ACHN (cell line): ENCODE measurements at regions not wholly inside any gene's neighbourhood (a gene's known extent, or its start where the extent isn't known, plus 50 kb on each side); places are given as distances from the start of the nearest gene placed in this dataset.
A peak's percentile ranks its signal among the peaks of the same experiment; 100 is the strongest.

ENCODE experiments used
- DNase-seq: peaks from one replicate; pipeline ENCODE4 v3.0.0-alpha.2; 2015
- in situ Hi-C: cut with HindIII; loops from 2 replicates; pipeline ENCODE4 v1.10.0; 2017; ENCODE audit warnings: low sequenced_read_pairs, low pct_ligation_motif_present, low pct_unique_long_range_greater_than_20kb

DNA sequence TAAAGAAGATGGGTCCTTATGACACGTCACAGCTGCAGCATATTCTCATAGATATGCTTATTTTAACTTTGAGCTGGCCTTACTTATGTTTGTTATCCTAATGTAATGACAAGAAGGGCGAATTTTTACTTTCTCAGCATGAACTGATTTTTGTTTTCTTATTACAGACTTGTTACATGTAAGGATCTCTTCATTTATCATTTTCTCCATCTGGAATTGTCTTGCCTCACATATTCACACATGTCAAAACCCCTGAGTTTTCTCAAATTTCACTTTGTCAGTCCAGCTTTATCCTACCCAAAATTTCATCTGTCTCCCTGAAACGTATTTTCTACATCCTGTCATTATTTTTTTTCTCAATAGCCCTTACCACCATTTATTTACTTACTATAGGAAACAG, 1774.0 kb upstream of the PRR20A start:
- DNase-seq, result no peak
- in situ Hi-C loops, result no loop called here

DNA sequence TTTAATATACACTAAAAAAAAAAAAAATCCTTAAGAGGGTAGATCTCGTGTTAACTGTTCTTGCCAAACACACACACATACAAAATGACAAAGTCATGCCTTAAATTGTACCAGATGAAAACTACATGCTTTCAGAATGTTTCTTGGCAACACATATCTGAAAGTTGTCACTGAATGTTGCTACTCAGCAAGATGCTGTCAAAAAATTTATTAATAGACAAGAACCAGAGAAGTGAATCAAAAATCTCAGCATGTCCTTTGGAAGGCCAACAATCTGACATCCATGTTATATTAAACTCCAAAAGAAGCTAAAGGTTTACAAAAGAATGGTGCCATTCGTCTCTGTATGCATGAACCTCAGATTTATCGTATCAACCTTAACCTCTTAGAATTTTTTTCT, 1746.2 kb upstream of the PRR20A start:
- DNase-seq, result no peak
- in situ Hi-C loops, result no loop called here

DNA sequence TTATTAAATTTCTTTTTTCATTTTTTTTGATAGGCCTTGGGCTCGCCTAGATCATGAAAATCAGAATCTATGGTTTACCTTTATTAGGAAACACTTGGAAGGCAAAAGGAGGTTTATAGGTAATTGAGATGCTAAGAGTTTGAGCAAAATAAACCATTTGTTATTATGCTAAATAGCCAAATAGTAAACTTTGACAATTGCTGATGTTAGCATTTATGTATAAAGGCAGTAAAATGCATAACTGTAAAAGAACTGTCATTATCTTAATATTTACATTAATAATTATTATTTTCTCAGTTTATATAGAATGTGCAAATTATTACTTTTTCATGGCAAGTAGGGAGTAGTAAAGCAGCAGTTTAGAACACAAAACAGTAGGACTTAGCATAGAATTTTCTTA, 1737.8 kb upstream of the PRR20A start:
- DNase-seq, result no peak
- in situ Hi-C loops, result no loop called here

DNA sequence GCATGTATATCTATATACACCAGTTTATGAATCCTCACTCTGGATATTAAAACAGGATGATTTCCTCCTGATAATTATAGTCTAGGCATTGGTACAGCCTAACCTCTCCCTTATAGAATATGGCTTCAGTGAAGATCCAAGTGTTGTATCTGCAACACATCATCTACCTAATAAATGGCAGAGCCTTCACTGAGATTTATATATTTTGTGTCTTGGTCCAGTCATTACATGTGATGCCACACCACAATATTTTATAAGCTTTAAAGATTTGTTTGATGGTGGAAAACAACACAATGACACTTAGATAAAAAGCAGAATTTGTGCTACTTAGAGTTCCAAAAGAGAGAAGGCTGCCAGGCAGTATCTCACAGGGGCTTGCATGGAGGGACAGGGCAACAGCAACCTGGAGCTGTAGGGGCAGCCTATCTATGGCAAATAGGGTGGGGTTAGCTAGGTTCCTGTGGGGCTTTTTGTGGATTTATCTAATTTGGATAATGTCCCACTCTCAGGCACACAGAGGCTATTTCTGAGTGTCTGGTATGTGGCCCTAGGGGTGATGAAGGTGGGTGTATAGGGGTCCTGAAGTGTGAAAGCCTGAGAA, 1736.7 kb upstream of the PRR20A start:
- no peak for DNase-seq
- in situ Hi-C loops, result no loop called here

DNA sequence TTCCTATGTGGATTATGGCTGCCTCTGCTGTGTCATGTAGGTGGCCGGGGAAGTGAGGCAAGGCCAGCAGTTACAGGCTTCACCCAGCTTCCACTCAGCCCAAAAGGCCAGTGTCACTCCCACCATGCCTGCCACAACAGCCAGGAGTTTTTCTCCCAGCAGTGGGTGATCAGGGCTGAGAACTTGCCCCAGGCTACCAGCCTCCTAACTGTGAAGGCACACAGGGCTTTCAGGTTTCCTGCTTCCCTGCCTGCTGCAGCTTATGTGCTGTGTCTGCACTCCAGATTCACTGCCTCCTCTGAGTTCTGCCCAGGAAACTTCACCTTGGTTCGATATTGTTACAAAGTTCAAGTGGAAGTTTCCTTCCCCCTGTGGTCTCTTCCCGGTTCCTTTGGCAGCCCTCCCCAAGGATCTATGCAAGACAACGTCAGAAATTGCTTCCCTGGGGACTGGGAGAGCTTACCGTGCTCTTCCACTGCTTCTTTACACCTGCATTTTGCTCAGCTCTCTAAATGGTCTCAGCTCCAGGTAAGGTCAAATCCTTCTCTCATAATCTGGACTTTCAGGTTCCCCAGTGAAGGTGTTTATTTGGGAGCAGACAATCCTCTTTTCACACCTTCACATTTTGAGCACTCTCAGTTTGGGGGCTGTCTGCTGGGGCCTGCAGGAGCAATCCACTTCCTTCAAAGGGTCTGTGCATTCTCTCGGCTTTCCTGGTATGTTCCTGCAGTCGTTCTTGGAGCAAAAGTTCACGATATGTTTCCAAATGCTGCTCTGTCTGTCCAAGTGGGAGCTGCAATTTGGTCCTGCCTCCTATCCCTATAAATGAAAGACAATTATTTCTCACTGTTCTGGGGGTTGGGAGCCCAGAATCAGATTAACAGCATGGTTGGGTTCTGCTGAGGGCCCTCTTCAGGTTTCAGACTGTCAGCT, 1730.1 kb upstream of the PRR20A start:
- DNase-seq, result no peak
- in situ Hi-C loops, result no loop called here

DNA sequence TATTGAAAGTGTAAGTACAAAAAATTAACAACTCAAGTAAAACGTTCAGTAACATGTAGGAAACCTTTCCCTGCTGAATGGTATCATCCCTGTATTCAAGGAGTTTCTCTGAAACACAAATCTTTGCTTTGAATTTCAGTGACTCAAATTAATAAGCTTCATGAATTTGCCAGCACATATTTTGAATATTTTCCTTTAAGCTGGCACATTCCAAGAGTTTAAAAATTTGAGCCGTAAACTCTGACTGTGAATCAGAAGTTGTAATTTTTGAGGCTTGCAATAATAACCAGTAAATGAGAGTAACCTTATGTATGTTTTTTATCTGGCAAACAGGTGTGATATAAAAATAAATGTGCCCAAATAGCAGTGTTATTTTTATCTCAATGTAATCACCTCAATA, 1722.6 kb upstream of the PRR20A start:
- no peak for DNase-seq
- in situ Hi-C loops, result no loop called here

DNA sequence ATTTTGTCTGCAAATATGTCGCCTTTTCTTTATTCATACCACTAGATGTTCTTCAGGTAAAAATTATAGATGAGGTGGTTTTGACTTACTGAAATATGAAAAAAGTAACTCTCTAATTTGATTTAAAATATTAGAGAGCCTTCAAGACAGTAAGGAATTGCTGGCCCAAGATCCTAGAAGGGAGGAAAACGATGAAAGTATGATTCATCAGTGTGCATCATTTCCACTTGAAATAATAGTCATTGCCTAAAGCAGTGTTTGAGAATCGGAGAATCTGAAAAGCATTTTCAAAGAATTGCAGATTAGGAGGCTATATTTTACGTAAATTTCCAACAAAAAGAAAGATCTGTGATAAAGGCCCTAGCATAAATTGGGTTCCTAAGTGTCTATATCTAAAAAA, 1707.9 kb upstream of the PRR20A start:
- in situ Hi-C loops, result no loop called here
- DNase-seq, result peak; percentile 1

DNA sequence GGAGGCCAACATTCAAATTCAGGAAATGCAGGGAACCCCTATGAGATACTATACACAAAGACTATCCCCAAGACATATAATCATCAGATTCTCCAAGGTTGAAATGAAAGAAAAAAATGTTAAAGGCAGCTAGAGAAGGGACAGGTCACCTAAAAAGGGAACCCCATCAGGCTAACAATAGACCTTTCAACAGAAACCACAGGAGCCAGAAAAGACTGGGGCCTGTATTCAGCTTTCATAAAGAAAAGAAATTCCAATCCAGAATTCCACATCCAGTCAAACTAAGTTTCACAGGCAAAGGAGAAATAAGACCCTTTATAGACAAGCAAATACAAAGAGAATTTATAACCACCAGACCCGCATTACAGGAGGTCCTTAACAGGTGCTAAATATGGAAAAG, 1703.6 kb upstream of the PRR20A start:
- no peak for DNase-seq
- in situ Hi-C loops, result no loop called here

DNA sequence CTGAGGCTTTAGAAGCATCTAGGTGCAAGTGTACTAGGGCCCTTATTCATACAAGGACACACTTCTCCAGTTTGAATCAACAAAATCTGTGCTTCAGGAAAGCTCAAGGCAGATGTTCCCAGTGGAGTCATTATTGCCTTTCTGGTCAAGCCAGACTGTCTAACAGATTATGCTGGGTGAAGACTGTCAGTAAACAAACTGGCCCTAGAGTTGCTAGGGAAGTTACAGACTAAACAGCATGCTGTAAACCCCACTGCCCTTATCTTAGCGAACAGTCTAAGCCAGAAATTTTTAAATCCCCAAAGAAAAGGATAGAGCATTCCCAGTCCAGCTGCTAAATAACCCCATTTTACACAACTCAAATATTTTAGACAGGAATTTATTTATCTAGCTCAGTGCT, 1701.3 kb upstream of the PRR20A start:
- in situ Hi-C loops, result no loop called here
- no peak for DNase-seq

DNA sequence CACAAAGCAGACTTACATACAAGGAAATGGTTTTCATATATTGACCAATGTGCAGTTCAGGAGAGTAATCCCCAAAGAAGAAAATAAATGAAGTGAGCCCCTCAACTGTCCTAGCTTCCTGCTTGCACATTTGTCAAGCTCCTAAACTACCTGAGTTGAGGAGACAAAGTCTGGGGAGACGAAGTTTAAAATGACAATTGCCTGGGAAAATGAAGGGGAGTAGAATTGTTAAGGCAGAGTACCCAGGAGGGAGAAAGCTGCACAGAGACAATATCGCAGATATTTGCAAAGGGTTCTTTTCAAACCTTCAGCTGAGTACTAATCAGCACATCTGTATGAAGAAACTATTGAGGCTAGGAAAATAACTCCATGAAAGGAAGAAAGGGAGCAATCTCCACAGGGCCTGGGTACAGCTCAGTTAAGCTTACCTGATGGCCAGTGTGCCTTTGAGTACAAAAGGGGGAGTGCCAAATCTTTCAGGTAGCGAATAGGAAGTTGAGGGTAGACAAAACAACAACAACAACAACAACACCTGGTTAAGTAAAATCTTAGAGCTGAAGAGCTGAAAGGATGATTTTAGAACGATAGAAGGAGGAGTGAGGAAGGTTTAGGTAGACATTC, 1700.1 kb upstream of the PRR20A start:
- no peak for DNase-seq
- in situ Hi-C loops, result no loop called here

DNA sequence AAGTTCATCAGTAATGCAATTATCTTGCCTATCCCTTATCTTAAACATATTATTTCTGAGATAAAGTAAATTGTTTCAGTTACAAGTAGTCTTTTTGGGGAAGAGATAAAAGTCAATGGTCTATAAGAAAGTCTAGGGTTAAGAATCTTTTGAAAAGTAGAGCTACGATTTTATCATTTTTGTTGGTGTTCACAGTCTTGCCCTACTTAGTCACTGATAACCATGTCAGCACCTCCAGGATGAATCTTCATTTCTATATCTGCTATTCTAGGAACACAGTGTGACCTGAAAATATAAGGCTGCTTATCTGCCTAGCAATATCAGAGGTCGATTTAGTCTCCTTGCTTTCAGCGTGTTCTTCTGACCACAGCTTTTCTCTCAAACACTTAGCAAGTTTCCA, 1676.5 kb upstream of the PRR20A start:
- DNase-seq, result no peak
- in situ Hi-C loops, result no loop called here

DNA sequence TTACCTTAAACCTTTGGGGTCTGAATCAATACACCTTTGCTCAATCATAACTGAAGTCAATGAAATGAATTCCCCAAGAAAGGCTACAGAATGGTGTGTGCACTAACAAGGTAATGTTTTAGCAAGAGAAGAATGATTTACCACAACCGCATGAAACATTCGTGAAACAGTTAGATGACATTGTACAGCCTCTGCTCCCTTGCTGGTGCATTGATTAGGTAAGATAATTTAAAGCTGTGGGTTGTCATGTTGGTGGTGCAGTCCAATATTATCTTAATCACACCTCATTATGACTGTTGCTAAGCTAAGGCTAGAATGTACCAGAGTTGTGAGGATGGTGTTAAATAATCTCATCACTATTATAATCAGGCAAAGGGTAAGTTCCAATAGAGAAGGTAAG, 1673.2 kb upstream of the PRR20A start:
- DNase-seq, result no peak
- in situ Hi-C loops, result no loop called here

DNA sequence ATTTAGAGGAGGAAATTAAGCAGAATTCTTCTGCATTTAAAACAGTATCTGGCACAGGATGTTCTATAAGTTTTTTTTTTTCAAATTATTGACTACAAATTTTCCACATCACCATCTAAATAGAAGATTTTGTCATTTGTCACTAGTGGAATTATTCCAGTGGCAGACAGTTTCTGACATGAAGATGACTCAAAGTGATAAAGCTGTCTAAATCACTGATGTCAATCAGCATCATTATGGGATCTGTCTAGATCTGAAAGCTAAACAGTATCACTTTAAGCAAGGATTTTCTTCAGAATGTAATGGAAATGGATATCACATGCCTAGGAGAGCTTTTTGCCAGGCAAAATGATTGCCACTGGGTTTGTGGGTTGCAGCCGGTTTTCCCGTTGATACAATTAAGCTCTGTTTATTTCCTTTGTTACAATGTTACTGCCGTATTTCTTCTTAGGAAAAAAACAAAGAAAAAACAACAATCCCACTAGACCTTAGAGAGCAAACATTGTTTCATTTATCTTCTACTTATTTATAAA, 1657.0 kb upstream of the PRR20A start:
- in situ Hi-C loops, result no loop called here
- DNase-seq, result no peak

DNA sequence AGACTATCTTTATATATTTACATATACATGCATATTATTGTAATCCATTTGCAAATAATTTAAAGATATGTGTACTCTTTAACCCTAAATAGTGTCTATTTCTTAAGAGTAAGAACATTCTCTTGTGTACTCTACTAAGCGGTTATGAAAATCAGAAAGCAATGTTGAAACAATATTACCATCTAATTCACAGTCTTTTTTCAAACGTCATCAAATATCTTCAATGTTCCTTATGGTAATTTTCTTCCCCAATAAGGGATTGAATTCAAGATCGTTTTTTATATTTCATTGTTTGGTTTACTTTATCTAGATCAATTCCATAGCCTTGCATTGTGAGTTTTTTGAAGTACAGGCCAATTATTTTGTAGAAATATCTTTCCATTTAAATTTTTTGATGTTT, 1647.4 kb upstream of the PRR20A start:
- in situ Hi-C loops, result no loop called here

DNA sequence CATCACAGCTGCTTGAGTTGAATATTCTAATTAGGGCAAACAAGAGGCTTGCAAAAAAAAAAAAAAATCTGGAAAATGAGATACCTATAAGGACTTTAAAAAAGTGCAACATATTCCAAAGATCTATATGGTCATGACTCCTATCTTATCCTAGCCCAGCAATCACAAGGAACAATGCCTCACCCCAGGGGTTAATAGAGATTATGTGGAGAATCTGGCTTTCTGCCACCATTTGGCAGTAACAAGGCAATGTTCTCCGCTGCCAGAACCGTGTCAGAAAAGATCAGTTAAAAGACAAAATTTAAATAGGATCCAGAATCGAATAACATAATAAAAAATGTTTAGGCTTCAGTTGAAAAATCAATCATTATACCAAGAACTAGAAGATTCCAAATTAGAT, 1643.2 kb upstream of the PRR20A start:
- no peak for DNase-seq
- in situ Hi-C loops, result no loop called here

More for the DNA sequence above, 1647.4 kb upstream of the PRR20A start:
- no peak for DNase-seq

DNA sequence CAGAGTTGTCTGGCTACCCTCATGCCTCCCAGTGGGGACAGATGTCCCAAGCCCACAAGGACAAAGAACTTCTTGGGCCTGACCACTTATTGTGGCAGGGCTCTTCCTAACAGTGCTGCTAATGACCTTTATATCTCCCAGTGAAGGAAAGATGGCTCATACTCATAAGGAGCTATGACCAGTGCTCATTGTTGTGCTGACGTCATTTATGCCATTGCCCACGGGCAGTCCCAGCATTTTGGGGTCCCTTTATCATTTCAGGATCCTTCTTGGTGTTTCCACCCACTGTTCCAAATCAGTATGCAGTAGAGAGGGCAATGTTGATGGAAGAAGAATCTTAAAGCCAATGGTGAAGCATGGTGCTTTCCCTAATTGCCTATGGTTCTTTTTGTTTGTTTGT, 1640.0 kb upstream of the PRR20A start:
- no peak for DNase-seq
- in situ Hi-C loops, result no loop called here

DNA sequence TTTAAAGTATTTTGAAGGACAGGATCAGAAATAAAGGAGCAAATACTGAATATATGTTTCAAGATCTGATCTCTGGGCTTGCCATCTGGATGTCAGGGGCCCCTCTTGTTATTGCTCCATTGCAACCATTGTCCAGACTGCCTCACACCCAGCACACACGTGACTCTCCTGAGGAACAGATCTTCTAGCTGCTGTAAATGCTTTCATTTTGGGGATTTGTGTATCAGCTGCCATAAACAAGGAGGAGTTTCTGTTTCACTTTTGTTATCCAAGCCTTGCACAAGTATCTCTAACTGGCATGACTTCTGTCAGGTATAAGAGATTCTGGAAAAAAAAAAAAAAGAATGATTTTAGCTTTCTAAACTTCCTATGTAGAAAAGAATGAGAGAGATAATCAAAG, 1624.1 kb upstream of the PRR20A start:
- in situ Hi-C loops, result no loop called here
- no peak for DNase-seq

DNA sequence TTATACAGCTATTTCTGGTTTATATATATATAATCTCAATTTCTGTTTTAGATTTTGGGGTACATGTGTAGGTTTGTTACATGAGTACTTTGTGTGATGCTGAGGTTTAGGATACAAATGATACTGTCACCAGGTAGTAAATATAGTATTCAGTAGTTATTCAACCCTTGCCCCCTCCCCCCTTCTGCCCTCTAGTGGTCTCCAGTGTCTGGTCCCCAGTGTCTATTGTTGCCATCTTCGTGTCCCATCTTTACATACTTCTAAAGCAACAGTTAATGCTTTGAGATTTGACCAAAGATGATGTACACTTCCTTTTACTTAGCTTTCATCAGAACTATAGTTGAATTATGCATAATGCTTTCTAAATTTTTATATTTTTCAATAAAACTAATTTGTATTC, 1623.4 kb upstream of the PRR20A start:
- peak; percentile 8 for DNase-seq
- in situ Hi-C loops, result no loop called here

DNA sequence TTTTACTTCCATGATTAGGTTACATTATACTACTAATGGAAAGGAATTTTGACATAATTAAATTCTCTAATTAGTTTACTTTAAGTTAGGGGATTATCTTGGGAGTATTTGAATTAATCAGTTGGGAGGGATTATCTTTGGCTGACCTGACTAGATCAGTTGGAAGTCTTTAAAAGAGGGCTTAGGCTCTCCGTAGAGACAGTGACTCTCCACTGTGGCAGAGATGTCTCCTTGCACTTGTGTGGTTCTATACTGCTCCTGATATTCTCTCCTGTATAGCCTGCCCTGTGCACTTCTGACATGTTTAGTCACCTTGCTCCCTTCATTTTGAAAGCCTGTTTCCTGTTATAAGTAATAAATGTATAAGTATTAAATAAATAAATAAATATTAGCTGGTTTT, 1612.3 kb upstream of the PRR20A start:
- DNase-seq, result no peak
- in situ Hi-C loops, result no loop called here

DNA sequence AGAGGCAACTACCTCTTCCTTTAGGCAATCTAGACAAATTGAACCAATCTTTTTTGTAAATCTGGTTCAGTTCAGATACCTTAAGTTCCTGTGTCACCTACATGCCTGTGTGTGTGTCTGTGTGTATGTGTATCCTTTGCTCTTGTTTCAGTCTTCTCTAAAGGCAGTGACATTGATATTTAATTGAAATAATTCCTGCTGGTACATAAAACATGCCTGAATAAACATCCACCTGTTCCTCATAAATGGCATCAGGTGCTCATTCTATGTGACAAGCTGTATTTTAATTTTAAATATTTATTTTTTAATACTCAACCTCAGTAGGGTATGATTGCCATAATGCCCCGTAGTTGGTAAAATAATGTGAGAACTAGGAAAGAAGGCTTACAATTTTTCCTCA, 1606.4 kb upstream of the PRR20A start:
- no peak for DNase-seq
- in situ Hi-C loops, result no loop called here
